ENCODE measurements at regions not wholly inside any gene's neighbourhood (a gene's known extent, or its start where the extent isn't known, plus 50 kb on each side); places are given as distances from the start of the nearest gene placed in this dataset.
"Not testable (repeated sequence)": the region's sequence is repeated elsewhere in the genome, so short reads cannot be mapped to it uniquely, and the experiment has no call there.

DNA sequence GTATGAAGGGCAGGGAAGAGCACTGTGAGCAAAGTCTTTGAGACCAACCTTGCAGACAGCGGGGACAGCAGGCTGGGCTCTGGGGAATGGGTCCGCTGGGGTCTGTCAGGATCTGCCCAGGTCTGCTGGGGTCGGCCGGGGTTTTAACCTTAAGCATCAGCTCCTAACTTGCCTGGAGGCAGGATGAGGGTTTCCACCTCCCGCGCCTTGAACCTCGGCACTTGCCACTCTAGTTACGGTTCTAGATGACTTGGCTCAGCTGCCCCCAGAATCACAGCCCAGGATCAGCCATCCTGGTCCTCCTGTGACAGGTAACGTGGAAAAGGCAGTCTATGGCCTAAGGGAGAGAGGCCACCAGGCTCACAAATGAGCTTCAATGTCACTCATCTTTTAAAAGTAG, 50.4 kb upstream of the CACUL1 start:
- DNase-seq: no peak
- ATAC-seq: no peak
- intact Hi-C loops (cut with DNase I): no loop called here

DNA sequence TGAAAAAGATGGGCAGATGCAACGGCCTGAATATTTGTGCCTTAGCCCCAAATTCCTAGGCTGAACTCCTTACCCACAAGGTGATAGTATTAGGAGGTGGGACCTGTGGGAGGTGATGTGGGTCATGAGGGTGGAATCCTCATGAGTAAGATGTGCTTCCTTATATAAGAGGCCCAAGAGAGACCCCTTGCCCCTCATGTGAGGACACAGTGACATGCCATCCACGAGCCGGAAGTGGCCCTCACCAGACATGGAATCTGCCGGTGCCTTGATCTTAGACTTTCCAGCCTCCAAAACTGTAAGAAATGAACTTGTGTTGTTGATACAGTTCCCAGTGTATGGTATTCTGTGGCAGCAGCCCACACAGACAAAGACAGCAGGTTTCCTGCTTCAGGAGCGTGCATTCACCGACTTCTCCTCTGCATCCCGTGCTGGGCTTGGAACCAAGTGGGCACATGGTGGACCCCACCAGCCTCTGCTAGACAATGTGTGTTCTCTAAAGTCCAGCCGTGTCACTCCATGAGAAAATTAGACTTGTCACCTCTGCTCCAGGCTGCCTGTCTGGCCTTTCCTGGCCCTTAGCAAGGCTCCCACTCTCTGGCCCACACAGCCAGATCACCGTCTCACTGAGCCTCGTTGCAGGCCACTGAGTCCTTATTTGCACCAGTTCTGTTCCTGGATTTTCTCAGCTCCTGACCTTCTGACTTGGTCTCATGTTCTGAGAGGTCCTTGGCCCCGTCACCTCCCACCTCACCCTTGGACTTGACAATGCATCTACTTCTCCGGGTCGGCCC, 52.9 kb upstream of the CACUL1 start:
- intact Hi-C loops (cut with DNase I): no loop called here
- no peak for ATAC-seq
- DNase-seq: no peak

DNA sequence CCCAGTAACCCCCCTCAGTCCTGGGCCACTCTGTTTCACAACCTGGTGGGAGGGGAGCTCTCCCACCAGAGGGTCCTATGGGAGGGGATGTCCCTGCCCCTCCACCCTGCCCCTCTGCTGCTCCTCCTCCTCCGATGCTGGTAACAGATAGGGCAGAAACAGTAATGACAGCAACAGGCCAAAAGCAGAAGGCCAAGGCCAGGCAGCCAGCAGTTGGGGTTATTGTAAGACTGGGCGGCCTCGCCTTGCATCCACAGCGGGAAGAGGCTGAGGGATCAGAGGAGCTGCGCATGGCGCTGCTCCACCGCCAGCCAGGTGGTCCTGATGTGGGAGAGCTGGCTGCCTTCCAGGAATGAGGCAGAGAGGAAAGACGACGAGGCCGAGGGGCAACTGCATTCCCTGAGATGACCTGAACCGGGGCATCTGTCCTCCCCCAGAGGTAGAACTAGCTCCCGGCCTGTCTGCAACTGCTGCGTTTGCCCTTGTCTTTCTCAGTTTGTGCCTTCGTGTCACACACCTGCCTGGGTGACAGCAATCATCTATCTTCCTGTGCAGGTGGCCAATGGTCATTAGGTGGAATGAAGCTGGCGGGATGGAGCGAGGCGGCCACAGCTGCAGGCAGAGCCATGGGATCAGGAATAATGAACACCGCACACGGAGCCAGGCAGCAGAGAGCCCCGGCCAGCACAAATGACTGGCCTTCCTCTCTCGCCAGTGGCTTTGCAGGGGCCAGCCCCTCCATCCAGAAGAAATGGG, 54.0 kb upstream of the CACUL1 start:
- intact Hi-C loops (cut with DNase I): no loop called here
- no peak for ATAC-seq

DNA sequence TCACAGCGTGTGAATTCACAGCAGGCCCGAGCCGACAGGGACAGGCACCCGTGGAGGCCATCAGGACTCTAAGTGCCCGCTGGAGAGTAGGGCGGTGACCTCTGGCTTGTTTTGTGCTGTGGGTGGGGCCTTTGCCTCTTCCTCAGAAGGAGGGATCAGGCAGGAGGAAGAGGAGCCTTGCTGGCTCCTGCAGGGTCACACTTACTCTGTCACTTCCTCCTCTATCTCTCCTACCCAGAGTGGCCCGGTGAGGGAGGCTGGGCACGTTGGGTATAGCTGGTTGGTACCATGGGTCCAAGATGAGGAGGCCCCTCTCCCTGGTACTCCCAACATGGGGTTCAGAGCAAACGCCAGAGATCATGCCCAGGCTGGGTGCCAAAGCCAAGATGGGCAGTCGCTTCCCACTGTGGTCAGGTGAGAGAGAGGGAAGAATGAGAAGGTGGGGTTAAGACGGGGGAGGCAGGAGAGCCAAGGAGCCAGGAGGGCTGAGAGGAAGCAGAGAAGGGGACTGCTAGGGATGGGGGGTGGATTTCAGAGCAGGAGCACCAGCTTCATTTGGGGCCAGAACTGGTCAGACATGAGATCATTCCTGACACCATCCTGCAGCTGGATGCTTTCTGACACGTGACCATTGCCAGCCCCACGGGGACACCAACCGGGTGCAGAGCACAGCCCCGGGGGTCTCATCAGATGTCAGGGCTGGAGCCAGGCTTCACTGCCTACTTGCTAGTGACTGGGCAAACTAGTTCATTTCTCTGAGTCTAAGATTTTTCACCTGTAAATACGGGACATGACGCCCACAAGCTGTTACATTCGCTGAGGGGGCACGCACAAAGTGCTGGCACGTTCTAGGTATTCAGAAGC, 54.8 kb upstream of the CACUL1 start:
- ATAC-seq (peak in 1 of 2 donors; percentile 36), DNase-seq (no peak)
- intact Hi-C loops (cut with DNase I): no loop called here

More for the DNA sequence above, 54.0 kb upstream of the CACUL1 start:
- no peak for DNase-seq

DNA sequence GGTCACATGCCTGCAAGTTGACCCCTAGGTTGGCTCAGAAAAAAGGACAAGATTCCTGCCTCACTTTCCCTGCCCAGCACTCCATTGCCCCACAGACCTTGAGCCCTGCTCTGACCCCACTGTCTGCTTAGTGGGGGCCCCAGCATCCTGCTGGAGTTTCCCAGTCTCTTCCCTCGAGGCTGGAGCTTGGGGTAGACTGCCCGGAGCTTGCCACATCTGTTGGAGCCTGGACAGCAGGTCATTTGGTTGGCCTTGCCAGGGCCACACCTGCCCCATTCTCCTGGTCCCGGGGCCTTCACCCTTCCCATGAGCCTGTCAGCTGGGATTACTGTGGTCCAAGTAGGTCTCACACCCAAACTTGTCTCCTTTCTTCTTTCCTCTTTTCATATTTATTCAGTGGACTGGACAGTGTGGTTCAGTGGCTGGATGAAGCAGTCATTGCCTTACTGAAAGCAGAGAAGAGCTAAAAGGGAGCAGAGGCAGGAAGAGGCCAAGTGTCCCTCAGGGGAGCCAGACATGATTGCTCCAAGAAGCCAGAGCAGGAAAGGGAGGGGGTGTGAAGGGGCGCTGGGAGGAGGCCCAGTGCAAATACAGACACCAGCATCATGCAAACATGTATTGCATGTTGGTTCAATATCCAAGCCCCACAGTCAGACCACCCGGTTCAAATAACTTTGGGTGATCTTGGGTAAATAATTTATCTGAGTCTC, 56.2 kb upstream of the CACUL1 start:
- no peak for DNase-seq
- no peak for ATAC-seq
- intact Hi-C loops (cut with DNase I): no loop called here

DNA sequence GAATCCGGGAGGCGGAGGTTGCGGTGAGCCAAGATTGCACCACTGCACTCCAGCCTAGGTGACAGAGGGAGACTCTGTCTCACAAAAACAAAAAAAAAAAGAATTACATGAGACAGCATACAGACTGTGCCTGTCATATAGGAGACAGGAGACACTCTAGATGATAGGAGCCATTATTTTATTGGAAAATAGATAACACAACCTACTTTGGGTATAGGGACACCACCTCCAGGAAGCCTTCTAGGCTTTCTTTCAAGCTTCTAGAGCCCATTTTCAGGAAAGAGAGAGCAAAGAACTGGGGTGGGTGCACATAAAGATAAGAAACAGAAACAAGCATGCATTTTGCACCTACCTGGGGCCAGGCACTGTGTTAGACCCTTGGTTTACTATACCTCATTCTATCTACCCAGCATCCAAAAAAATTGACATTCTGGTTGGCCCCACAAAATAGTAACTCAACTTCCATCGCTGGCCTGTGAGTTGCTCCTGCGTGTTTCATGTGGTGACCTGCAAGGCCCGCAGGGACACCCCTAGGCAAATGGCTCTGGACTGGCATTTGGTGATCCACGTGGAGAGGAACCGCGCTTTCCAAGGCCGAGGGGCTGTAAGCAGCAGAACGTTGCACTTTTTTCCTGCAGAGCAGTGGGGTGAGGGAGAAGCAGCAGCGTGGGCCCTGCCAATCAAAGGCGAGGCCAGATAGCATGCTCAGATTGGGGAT, 57.1 kb upstream of the CACUL1 start:
- no peak for DNase-seq
- no peak for ATAC-seq
- intact Hi-C loops (cut with DNase I): no loop called here

DNA sequence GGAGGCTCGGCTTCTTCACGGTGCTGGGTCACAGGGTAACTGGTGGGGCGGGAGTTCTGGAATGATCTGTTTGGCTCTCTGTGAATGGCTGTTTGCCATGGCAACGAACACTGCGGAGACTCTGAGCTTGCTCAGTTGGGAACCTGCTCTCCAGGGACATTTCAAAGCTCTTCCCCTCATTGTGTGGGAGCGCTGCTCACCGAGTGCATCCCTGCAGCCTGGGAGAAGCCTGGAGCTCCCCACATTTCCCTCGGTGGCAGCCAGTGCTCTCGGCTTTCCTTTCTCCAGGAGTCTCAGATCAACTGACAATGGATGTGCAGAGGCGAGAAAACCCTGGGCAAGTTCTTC, 57.6 kb upstream of the CACUL1 start:
- intact Hi-C loops (cut with DNase I): no loop called here
- ATAC-seq (no peak), DNase-seq (no peak)

DNA sequence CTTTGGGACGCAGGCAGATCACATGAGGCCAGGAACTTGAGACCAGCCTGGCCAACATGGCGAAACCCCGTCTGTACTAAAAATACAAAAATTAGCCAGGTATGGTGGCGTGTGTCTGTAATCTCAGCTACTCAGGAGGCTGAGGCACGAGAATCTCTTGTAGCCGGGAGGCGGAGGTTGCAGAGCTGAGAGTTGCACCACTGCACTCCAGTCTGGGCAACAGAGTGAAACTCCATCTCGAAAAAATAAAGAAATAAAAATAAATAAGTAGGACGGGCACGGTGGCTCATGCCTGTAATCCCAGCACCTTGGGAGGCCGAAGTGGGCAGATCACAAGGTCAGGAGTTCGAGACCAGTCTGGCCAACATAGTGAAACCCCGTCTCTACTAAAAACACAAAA, 58.2 kb upstream of the CACUL1 start:
- intact Hi-C loops (cut with DNase I); ATAC-seq; DNase-seq: not testable (repeated sequence)

DNA sequence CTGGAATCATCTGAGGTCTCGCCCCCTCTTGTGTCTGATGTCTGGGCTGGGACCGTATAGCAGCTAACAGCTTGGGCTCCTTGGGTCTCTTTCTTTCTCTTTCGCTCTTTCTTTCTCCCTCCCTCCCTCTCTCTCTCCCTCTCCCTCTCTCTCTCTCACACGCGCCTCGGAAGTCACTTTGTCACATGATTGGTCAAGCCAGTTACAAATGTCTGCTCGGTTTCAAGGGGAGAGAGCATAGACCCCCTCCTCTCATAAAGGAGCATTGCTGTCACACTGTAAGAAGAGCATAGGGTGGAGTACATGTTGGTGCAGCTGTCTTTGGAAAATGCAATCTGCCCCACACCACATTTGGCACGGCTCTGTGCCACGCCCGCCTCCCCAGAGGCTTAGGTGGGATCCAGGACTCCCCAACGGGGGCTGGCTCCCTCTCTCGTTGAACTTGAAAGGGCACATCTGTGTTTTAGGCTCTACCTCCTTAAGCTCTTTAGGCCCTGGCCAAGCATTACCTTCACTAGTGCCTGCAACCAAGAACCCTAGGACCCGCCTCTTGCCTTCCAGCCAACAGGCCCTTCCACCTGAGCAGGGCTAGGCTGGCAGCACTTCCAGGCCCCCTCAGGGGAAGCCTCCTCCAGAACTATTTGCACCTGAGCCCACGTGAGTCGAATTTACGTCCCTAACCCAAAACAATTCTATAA, 61.9 kb upstream of the CACUL1 start:
- ATAC-seq: no peak
- intact Hi-C loops (cut with DNase I): no loop called here
- DNase-seq: no peak

DNA sequence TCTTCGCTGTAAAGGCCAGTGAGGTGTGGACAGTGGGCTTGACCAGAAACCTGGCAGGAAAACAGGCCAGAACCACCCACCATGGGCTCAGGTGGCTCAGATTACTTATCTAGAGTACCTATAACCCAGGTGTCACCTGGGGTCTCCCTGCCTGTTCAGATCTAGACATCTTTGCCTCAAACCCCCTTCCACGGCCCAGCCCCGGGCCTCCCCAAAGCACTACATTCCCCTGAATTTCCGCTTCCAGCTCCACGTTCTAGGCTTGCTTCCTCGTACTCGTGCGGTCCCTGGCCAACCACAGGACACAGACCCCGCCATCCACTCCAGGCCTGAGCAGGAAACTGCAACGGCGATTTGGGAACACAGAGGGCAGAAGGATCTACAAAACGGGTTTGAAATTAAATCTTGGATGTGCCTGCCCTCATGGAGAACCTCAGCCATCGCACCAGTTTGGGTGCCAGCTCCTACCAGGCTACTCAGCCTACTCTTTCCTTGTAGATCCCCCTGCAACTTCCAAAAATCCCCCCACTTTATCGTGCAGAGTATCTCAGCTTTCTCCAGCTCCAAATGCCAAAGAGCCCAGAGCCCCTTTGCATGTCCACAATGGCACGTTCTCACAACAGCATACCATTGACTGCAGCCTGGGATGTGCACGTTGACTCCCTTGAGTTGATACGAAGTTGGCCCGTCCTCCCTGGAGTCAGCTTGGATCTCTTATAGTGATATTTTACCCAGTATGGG, 62.7 kb upstream of the CACUL1 start:
- ATAC-seq (no peak), DNase-seq (no peak)
- intact Hi-C loops (cut with DNase I): no loop called here

DNA sequence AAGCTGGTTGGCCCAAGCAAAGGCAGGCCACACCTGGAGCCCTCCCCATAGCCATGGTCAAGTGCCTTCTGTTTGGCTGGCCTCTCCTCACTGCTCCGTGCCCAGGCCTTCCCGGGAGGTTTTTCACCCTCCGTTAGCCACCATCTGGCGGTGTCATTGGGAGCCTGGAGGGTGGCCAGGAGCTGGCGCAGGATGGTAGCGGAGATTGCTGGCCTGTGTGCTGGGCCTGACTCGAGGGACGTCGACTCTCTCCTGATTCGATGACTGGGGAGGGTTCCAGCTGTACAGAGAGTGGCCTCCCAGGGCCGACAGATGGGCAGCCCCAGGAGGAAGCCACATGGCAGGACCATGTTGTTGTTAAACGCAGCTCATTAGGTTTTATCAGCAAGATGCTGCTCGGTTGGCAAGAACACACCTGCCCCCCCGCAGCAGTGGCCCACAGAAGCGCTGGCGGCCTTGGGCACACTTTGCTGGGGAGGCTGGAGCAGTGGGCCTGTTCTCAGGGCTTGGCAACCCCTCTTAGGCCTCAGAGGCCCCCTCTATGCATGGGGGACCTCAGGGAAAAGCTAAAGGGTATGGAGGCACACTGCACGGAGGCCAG, 64.0 kb upstream of the CACUL1 start:
- DNase-seq (no peak), ATAC-seq (peak in 1 of 2 donors; percentile 86)
- intact Hi-C loops (cut with DNase I): no loop called here

DNA sequence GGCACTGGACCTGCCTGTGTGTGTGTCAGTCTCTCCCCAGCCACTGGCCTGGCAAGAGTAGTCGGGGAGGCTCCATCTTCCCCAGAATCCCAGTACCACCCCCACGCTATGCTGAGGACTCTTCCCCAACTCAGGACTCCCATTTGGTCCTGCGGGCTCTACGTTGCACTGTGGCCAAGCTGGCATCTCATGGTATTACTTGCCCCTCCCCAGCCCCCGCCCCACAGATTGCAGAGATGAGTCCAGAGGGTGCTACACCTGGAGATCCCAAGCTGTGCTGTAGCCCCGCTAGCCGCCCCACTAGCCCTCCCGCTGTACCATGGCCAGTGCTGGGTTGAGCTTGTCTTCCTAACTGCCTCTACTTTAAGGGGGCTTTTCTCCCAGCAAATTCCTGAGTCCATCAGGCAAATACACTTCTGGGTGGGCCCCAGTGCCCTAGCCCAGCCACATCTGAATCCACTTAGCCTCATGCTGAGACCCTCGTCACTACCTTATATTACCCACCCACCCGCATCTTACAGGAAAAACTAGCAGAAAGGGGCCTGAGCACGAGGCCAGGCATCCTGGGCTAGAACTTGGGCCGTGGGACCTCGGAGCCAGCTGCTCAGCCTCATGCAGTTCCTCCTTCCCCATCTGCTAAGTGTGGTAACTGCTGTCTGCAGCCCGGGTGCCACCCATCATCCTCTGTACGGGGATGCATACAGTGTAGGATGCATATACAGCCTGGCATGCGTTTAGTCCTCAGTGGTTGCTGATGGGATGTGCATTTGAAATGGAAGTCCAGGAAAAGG, 65.8 kb upstream of the CACUL1 start:
- DNase-seq (no peak), ATAC-seq (no peak)
- intact Hi-C loops (cut with DNase I): no loop called here

DNA sequence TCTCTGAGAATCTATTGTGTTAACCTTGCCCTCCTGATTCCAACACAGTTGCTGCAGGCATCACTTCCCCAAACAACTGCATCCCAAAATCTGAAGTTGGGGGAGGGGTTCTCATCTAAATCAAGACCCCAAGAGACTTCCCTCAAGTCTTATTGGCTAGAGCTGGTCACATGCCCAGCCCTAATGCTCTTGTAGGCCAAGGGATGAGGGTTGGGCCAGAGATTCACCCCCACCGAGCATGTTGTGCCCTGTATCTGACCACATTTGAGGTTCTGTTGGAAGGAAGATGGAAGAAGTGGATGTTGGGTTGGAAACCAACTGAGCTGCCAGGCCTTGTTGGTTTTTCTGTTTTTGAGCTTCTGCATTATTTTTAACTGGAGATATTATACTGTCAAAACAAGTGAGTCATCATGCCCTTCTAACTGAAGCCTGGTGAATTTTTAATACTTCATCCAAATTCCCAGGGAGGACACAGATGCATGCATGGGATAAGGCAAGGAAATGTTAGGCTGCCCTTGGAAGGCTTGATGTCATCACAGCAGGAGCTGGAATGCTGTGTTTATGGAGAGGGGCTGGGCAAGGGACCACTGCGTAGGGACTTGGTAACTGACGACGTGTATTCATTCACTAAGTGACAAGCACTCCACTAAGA, 68.6 kb upstream of the CACUL1 start:
- DNase-seq (no peak), ATAC-seq (no peak)
- intact Hi-C loops (cut with DNase I): no loop called here

DNA sequence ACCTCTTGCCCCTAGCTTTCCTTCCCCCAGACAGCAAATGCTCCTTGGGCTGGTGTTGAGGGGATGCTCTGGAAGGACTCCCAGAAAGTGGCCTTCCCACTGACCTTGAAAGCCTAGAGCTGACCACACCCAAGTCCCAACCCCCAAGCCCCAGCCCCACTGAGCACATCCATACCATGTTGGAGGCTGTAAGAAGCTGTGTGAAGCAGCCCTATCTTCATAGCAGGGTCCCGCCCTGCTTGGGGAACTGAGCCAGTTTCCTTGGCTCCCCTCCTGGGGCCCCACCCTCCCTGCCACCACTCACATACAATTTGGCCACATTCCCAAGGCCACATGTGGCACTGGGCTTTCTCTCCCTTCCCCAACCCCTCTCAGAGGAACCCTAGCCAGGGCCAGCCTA, 72.3 kb upstream of the CACUL1 start:
- DNase-seq (no peak), ATAC-seq (no peak)
- intact Hi-C loops (cut with DNase I): no loop called here

DNA sequence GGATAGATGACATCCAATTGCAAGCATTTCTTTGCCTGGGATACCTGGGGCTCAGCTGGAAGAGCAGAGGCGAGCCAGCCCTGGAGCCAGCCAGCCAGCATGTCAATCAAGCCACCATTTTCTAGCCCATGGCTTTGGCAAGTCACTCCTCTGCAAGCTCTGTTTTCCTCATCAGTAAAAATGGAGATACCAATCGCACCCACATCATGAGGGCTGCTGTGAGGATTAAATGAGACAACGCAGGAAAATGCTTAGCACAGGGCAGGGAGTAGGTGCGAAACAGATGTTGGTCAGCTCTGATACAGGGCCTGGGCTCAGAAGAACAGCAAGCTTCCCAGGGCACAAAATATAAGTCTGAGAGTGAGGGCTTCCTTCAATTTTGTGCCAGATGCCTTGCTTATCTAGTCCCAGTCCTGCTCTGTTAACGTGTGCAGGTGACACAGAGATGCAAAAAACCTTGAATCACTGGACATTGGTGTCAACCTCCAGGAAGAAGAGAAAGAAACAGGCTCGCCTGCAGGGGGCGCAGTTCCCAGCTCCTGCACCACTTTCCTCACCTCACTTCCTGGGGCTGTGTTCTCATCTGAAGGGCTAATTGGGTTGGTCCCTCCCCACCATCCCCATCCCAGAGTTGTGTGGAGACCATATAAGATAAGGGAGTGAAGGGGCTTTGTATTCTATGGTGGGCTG, 72.8 kb upstream of the CACUL1 start:
- ATAC-seq (no peak), DNase-seq (no peak)
- intact Hi-C loops (cut with DNase I): no loop called here
